B cell (primary cell): ENCODE measurements at regions not wholly inside any gene's neighbourhood (a gene's known extent, or its start where the extent isn't known, plus 50 kb on each side); places are given as distances from the start of the nearest gene placed in this dataset.

Source experiments
- EZH2 ChIP-seq: IDR thresholded peaks from 2 replicates; pipeline ENCODE4 v1.6.1; 2012; ENCODE audit warnings: borderline replicate concordance, low read depth, mild to moderate bottlenecking, moderate library complexity, low read length; ENCODE audit not compliant: insufficient read depth, poor library complexity, severe bottlenecking
- TF ChIP-seq, protein P1 (sequence below): fragments of 200-600 bp; IDR thresholded peaks from one replicate; pipeline ENCODE4 v1.8.0; 2022; ENCODE audit warnings: antibody characterized with exemption, mild to moderate bottlenecking

DNA sequence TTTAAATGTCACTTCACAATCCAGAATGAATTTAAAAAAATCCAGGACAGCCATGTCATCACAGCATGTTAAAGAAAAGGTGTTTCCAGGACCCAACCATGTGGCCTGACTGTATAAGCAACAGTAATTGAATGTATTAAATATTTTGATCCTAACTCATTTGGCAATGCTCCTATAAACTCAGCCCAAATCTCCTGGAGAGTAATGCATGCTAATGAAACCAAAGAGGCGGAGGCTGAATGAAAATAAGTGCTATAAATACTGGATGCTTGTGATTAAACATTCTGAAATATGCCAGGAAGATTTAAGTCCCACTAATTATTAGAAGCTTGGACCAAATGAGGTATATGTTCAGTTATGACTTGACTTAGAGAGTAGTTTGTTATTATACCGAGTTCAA is 486.8 kb downstream of the FRK start:
- TF ChIP-seq EZH2 = no peak
- TF ChIP-seq, protein P1, sequence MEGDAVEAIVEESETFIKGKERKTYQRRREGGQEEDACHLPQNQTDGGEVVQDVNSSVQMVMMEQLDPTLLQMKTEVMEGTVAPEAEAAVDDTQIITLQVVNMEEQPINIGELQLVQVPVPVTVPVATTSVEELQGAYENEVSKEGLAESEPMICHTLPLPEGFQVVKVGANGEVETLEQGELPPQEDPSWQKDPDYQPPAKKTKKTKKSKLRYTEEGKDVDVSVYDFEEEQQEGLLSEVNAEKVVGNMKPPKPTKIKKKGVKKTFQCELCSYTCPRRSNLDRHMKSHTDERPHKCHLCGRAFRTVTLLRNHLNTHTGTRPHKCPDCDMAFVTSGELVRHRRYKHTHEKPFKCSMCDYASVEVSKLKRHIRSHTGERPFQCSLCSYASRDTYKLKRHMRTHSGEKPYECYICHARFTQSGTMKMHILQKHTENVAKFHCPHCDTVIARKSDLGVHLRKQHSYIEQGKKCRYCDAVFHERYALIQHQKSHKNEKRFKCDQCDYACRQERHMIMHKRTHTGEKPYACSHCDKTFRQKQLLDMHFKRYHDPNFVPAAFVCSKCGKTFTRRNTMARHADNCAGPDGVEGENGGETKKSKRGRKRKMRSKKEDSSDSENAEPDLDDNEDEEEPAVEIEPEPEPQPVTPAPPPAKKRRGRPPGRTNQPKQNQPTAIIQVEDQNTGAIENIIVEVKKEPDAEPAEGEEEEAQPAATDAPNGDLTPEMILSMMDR = no peak
